Stimulated activated CD4-positive, alpha-beta T cell treated with anti-CD3 and anti-CD28 coated beads, Interleukin-2, amount 100 ng/mL, for 48 hours (primary cell): ENCODE measurements at regions not wholly inside any gene's neighbourhood (a gene's known extent, or its start where the extent isn't known, plus 50 kb on each side); places are given as distances from the start of the nearest gene placed in this dataset.

Source experiments
- DNase-seq, 2 donors: peaks; one replicate each; pipeline ENCODE4 v3.0.0-alpha.2; 2020

DNA sequence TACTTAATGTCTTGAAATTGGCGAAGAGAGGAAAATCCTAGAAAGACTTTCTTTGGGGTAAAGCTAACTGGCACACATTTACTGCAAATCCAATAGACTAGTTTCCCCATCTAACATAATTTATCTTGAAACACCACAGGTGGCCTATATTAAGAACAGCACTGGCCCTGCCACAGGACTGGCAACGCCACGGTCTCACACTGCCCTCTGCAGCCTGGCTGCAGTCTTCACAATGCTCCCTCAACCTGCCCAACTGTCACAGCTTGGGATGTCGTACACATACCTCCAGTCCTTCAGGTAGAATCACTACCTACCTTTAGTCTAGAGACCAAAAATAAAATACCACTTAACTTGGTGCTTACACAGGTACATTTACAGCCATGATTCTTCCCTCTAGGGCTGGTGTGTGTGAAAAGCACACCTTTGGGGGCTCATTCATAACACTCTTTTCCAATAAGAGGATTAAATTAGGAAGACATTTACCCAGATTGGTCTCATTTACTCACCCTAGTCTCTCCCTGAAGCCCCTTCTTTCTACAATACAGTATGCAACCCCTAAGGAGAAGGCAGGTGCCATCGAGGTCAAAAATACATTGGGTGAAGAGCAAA is 222.2 kb downstream of the C1D start:
- peak; percentile 8 to 19 for DNase-seq

DNA sequence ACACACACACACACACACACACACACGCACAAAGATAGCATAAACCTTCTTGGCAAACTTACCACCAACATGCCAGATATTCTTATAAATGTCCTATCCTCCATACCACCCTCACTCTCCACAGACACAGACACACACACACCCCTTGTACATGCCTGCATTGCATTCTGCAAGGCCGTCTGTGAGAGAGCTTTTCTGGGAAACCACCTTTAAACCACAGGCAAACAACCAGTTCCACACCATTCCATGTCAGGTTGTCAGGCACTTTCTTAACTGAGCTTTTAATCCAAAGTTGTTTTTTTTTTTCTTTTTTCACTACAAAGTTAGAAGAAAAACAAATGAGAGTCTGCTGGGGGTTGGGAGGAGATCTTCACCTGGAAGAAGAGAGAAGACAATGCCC is 221.1 kb downstream of the C1D start:
- no peak for DNase-seq

- no peak for DNase-seq
Observed at GRCh38 chr2:67842375-67842959, 220.3 kb downstream of the C1D start.

GRCh38 chr2:67844024-67844540 is 218.7 kb downstream of the C1D start:
- no peak for DNase-seq

GRCh38 chr2:67845621-67846369 is 217.0 kb downstream of the C1D start:
- DNase-seq: no peak

GRCh38 chr2:67846370-67847070 is 216.3 kb downstream of the C1D start:
- peak; percentile 34 to 45 for DNase-seq

DNA sequence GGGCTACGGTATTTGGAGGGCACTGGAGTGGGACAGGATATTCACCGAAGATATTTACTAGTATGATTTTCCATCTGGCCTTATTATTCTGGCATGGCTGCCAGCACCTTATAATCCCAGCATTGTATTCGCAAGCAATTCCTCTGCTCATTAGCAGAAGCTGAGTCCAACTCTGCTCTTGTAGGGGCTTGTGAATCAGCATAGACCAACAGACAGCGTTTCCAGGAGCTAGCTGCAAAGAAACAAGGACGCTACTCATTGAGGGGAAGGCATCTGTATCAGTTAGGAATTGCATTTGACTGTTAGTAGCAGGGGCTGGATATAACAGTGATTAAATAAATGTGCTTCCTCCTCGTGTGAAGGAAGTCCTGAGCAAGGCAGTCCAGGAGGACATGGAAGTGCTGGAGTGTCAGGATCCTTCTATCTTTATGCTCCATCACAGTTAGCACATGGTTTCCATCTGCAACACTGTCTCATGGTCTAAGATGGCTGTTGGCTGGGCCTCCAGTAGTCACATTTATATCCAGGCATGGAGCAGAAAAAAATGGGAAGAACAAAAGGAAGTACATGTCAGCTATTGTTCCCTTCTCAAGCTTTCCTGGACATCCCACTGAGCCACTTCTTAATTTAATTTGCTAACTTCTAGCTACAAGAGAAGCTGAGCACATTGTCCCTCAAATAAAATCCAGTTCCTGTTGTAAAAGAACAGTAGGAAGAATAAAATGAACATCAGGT is 214.1 kb downstream of the C1D start:
- DNase-seq: no peak

- no peak for DNase-seq
Observed at GRCh38 chr2:67851016-67851415, 211.8 kb downstream of the C1D start.

- no peak for DNase-seq
Observed at GRCh38 chr2:67851956-67852824, 210.6 kb downstream of the C1D start.

DNA sequence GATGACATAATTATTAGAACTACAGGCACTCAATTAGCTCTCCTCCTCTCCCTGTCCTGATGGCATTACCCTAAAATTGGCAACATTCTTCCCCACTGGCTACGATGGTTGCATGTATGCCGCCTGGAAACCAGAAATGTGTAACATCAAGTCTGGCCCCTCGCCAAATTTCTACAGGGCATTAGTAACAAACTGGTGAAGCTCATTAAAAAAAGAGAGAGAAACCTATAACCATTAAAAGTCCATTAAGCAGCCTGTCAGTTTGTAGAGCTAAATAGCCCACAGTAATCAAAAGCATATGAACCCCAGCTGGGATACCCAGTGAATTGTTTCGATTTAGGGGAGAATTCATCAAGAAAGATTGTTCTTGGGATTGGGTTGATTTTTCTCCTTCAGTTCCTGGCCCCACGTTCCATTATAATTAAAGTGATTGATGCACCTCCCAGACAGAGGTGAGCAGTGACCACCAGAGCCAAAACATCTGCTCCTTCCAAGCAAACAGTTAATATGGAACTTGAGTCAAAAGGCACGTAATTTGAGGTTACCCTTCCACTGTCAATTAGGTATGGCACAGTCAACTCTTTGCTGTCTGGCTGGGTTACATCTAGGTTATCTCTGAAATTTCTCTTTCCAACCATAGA is 208.6 kb downstream of the C1D start:
- DNase-seq: no peak

- DNase-seq: no peak
Observed at GRCh38 chr2:67854798-67855197, 208.0 kb downstream of the C1D start.

GRCh38 chr2:67856866-67857265 is 205.9 kb downstream of the C1D start:
- DNase-seq: no peak

- no peak for DNase-seq
Observed at GRCh38 chr2:67857836-67858235, 205.0 kb downstream of the C1D start.

GRCh38 chr2:67858886-67859285 is 203.9 kb downstream of the C1D start:
- DNase-seq: no peak

DNA sequence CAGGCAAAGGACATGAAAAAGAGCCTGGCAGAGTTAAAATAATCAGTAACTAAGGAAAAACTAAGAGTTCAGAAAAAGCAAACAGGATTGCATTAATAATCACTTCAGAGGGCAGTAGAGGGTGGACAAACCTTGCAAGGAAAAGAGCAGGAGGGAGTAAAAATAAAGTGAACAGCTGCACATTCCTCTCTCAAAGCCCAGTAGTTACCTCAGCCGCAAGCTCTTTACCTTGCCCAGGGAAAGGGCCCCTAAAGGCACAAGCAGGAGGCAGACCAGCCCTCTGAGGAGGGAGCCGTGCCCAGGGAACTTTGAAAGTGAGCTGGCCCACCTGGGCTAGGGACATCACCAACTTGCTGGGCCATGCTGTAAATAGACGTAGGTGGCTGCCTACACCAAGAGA is 196.9 kb downstream of the C1D start:
- no peak for DNase-seq

DNA sequence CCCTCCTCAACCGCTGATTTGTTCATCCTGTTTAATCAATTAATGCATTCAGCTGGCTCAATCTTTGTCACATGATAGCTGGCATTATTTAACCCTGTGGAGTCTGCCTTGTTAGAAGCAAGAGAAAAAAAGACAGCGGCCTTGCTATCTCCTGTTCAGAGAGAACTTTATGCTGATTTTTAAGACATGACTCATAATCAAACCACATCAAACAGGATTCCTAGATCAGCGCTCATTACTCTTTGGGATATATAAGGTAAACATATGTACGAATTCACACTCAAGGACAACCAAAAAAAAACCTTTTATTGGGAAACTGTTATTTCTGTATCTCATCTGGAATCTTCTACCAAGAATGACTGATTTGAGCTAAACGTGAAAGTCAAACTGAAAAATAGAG is 195.1 kb downstream of the C1D start:
- DNase-seq: no peak

DNA sequence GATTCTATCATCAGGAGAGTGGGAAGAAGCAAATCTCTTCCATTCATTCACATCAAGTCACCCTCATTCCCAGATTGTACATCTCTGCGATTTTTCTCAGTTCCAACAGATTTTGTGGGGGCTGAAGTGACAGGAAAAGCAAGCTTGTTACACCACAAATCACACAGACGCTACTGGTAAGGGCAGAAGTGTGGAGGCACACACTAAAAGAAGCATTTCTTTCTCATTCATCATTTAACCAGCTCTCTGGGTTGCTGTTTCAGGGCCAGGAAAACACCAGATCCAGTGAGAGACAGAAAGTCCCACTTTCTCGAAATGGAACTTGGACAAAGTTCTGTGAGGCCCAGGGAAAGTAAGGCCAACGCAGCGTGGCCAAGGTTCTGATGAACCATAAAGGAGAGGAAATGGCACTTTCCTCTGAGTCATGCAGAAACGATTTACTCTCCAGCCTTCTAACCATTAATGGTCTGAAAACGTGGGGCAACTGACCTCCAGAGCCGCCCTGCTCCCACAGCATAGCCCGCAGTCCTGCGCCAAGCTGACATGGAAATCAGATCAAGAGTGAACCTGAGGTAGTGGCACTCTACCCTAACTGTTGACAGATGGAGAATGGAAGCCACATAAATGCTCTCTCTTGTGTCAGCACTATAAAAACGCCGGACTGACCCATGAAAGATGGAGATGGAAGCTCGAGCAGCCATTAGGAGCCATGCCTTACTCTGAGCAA is 191.0 kb downstream of the C1D start:
- DNase-seq: no peak

DNA sequence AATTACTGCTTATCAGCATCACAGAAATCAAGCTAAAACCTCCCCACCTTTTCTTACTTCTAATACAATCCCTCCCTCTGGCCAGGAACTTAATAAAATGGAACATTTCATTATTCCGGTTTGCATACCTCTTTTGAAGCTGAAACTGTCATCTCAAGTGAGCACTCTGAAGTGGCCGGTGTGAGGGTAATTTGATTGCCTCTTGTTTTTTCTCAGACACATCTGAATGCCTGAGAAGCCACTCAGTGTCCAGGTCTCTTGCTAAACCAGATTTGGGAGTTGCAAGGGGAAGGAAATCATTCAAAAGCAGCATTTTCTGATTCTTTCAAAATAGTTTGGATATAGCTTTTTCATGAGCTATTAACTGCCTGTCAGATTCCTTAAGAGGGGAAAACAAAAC is 190.3 kb downstream of the C1D start:
- DNase-seq: no peak

GRCh38 chr2:67873916-67874315 is 188.9 kb downstream of the C1D start:
- no peak for DNase-seq

GRCh38 chr2:67876176-67876575 is 186.6 kb downstream of the C1D start:
- no peak for DNase-seq

- no peak for DNase-seq
Observed at GRCh38 chr2:67877301-67877700, 185.5 kb downstream of the C1D start.
